HUDEP-2 (cell line): ENCODE measurements at regions not wholly inside any gene's neighbourhood (a gene's known extent, or its start where the extent isn't known, plus 50 kb on each side); places are given as distances from the start of the nearest gene placed in this dataset.
"Not testable (repeated sequence)": the region's sequence is repeated elsewhere in the genome, so short reads cannot be mapped to it uniquely, and the experiment has no call there.

Experiments used
- DNase-seq, 76 experiments: peaks; one replicate each; lab custom pipeline; 2025; ENCODE audit not compliant: unreplicated experiment in 76 of 76; lab: John Stamatoyannopoulos, UW

DNA sequence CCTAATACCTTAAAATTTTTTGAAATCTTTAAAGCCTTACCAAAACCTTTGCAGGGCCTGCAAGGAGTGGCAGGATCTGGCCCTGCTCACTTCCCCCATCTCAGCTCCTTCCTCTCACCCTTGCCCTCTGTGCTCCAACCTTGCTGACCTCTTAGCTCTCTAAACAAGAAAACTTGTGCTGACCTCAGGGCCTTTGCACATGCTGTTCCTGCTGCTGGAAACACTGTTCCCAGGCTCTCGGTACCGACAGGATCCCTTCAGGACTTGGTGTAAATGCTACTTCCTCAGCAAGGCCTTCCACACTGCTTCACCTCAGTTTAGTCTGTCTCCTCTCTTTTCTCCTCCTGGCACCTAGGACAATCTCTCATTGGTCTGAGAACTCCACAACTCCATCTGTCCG, 155.4 kb upstream of the IQSEC1 start:
- no peak for DNase-seq

DNA sequence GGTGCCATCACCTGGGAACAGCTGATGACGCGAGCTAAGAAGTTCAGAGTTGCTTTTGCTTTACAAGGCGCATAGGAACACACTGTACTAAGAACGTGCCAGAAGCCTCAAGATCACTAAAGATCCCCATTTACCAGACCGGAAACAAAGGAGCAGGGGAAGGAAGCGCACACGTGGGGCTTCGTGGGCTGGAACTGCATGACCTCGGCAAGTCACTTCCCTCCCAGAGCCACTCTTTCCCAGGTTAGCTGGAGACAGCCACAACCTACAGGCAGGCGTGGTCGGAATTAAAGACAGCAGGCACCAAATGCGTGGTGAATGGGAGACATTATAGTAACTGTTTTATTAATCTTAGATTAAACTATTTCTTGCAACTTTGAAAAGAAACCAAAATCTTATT, 154.9 kb upstream of the IQSEC1 start:
- not testable (repeated sequence) for DNase-seq

DNA sequence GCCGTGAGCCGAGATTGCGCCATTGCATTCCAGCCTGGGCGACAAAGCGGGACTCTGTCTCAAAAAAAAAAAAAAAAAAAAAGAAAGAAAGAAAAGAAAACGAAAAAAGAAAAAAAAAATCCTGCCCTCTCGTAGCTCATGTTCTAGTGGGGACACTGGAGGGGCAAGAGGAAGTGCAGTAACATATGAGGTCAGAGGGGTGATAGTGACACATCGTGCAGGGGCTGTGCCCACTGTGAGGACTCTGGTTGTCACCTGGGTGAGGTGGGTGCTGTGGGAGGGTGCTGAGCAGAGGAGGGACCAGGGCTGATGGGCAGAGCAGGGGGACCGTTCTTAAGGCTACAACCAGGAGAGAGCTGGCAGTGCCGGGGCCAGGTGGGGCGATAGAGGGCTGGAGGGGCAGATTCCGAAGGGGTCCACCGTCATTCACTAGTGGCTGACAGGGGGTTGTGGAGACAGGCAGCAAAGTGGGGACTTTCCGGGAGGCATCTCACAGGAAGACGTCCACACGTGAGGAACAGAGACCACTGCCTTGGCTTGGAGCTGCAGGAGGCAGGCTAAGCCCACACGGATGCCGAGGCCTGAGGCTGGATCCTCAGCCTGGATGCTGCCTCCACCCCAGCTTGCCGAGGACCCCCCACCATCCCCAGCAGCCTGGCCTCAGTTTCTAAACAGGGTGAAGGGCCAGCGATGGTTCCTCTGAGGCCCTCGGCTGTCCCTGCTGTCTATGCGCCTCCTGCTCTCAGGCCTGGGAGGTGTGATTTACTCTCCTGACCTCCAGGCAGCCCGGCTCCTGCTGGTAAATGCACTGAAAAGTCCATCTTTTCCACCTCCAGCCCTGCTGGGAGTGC, 154.3 kb upstream of the IQSEC1 start:
- no peak for DNase-seq

DNA sequence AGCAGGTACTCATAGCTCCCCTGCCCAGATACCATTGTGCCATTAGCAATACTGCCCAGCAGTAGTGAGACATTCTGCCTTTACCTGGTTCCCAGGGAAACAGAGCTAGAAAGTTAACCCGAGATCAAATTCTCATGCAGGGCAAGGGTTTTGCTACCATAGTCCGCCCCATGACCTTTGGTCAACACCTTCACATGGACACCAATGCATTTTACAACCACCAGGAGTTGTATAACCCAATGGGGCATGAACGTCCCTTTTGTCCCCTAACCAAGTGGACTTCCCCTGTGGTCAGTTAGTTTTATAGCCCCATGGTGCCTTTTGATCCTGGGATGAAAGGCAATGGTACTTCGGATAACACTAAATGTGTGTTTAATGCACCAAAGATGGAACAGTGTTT, 151.7 kb upstream of the IQSEC1 start:
- DNase-seq = no peak

DNA sequence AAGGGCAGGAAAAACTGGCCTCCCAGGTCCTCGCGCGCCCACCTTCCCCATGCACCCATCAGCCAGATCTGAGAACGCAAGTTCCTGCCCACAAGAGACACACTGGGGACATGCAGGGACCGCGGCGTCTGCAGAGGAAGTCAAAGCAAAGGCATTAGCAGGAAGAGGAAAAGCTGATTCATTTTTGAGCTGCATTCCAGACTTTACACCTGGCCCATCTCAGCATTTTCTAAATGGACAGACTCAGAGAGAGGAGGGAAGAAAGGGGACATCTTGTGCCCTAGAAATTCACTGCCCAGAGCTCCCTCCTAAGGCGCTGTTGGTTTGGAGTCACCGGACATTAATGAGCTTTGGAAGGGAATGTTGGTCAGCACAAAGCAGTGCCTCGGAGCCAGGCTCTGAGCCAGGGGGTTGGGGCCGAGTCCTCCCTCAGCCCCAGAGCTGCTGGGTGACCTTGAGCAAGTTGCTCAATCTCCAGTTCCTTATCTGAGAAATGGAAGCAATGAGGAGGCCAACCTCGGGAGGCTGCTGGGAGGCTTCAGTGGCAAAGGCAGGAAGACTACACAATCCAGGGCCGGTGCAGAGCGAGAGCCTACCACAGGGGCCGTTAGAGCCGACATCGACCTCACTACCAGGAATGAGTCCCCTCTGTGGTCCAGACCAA, 150.5 kb upstream of the IQSEC1 start:
- no peak for DNase-seq

DNA sequence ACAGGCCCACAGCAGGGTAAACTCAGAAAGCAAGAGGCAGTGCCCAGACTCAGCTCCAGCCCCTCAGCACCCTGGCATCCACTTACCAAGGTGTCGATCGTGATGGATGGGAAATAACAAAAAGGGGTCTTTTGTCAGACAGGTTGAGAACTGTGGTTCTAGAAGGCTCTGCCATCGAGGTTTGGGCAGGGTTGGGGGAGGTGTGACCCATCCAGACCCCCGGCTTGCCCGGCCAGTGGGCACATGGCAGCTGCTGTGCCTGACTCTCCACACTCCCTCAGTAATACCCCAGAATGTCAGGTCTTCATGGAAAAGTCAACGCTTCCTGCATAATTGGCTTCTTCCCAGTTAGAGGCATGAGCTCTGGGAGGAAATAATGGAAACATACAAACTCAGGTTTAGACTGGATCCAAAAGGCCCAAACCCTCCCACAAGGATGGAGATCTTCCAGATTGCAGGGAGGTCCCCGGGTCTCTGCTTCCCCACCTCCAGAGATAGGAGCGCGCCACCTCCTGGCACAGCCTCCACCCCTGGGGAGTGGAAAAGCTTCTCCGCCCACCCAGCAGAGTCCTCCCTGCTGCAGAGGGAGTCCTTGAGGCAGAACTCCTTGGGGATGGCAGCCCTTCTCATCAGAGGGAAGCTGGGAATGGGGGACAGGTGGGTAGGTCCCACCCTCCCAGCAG, 149.8 kb upstream of the IQSEC1 start:
- DNase-seq = no peak

DNA sequence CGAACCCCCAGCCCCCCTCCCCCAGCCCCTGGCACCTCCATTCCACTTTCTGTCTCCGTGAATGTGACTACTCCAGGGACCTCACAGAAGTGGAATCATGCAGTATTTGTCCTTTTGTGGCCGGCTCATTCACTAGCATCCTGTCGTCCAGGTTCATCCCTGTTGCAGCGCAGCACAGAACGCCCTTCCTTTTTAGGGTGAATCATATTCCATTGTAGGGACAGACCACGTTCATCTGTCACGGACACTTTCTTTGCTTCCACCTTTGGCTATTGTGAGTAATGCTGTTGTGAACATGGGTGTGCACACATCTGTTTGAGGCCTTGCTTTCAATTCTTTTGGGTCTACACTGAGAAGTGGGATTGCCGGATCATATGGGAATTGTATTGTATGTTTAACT, 148.9 kb upstream of the IQSEC1 start:
- DNase-seq = no peak

DNA sequence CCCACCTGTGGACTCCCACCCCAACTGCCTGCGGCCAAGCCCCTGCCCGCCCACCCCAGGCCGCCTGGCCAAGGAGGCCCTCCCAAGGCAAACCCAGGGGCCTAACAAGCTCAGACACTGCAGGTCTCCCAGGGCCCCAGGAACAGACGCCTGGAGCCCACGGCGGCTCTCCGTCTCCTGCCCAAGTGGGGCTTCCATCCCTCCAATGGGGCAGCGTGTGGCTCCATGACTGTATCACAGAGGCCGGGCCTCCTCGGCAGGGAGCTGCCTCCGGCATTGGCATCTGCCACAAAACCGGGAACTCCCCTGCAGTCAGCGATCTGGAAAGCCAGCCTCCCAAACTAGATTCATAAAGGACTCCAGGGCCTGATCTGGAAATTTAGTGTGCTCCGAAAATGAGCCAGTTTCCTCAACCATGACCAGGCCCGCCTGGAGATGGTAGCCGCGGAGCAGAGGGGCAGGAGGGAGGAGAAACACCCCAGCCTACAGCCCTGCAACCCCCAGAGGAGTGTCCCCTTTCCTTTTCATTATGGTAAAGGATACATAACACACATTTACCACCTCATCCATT, 148.3 kb upstream of the IQSEC1 start:
- DNase-seq = no peak

DNA sequence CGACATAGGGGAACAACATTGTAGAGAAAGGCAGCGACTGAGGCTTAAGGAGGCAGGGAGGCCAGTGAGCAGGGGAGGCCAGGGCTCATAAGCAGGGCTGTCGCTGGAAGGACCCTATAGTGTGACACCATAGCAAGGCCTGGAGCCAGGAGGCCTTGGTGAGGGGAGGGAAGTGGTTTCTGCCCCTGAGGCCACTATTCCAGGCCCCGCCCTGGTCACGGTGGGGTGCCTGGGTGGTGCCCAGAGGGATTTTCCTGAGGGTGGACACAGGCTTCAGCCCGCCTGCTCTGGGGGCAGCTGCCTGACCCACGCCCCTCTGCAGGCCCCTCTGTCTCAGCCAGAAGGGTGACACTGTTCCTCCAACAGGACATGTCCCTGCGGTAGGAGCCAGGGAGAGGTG, 147.8 kb upstream of the IQSEC1 start:
- no peak for DNase-seq

DNA sequence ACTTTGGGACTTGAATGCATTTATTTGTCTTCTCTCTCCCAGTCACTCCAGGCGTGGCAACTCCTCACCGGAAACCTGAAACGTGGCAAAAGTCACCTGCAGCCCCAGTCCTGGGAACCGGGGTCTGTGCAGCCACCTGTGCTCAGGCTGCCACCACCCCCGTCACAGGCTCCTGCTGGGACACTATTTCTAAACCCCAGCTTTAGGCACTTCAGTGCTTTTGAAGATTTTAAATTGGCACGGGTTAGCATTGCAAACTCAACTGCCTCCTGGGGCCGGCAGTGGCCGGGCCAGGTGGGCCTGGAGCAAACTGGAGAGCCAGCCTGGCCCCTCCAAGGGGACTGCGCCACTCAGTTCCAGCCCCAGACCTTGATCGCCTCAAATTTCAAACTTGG, 146.7 kb upstream of the IQSEC1 start:
- no peak for DNase-seq

DNA sequence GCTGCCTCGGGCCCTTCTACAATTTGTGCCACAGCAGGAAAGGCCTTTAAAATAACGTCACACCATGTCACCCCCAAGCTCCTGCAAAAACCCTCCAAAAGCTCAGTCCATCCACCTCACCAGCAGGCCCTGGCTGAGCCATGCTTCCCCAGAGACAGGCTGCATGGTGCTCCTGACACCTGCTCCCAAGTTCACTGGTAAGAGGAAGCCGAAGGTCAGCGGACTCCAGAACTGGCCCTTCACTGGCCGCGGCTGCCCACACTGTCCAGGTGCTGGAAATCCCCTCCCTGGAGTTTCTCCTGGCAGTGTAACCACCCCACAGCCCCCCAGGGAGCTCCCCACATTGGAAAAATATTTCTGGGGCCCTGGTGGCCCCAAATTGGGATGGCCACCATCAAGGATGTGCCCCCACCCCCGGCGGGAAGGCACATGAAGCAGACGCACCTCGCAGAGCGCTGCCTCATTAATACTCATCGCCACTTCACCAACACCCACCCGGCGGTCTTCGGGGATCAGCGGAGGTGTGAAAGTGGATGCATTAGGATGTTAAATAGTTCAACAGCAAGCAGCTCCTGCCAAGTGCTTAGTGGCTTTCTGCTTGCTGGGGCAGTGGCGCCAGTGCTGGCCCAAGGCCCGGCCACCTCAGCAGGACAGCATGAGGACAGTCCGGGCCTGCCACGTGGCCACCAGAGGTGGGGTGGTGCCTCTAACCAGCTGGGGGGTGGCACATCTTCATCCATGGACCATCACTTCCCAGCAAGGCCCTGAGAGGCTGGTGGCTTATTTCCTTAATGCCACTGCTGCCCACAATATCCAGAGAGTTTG, 146.1 kb upstream of the IQSEC1 start:
- DNase-seq = no peak

DNA sequence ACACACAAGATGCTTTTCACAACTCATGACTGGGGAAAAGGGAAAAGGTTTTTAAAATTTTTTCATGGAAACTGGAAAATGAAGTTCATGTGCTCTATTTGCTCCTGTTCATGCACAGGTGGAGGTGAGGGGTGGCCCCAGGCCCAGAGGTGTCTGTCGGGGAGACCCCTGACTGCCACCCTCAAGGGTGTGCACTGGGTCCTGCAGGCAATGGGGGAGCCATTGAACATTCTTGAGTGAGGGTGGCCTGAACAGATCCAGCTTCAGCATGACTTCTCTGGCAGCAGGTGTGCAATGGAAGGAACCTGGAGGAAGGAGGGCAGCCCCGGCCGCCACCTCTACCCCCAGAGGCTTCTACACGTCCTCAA, 145.3 kb upstream of the IQSEC1 start:
- no peak for DNase-seq

DNA sequence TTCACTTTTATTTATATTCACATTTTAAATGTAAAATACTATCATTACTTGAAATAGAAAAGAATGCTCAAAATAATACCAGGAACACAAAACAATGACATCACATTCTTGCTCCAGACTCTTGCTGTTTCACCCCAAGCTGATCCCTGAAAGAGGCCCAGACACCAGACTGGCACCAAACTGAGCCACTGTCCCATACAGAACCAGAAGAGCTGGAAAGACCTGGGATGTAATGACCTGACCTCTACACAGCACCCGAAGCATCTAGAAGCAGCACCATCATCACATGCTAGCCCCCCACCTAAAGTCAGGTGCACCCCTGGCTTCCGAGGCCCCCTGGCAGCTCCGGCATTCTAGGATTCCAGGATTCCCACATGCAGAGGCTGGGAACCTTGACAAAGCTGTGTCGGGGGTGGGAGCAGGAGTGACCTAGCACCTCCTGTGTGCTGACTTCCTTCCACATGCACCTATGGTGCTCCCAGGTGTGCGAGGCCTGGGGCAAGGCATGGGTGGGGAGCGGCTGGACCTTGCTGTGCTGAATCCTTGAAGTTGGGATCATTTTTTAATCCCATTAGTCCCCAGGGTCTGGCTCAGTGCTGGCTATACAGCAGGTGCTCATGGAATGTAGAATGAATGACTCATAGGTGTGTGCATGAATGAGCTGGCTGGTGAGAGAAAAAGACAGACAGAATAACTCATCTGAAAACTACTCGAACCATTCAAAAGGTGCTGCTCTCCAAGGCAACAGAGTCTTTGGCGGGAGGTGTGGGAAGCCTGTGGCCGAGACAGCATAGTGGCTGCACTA, 144.7 kb upstream of the IQSEC1 start:
- no peak for DNase-seq

DNA sequence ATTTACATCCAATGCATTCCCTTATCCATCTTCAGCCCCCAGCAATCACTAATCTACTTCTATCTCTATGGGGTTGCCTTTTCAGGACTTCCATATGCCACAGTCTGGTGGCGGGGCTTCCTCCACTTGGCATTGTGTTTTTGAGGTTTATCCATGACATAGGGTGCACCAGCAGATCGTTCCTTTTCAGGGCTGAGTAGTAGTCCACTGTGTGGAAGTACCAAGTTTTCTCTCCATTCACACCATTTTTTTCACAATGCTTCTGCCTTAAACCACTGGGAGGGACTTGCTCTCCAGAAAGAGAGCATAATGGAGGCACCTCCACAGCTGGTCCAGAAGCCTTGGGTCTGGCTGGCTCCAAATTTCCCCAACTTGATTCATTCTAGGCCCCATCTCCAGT, 144.0 kb upstream of the IQSEC1 start:
- no peak for DNase-seq

DNA sequence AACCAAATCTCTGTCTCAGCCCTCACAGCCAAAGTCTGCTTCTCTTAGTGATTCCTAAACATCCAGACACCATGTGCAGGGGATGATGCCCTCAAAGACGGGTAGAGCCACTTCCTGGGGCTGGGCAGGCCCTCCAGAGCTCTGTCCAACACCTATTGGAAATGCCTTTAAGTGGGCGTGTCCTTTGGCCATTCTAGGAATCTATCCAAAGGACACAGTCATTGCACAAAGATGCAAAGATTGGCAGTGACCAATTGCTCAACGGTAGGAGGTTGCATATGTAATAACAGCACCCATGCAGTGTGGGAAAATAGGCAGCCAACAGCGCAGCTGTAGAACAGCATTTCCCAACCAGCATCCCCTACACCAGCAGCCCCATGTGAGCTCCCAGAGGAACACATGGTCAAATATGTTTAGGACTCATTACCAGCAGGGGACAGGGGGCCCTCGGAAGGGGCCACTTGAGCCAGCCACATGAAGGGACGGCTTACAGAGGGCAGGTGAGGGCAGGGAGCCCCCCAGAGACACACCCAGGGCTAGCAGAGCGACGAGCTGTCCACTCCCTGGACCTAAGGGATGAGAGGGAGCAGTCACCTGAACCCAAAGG, 142.8 kb upstream of the IQSEC1 start:
- DNase-seq = no peak

DNA sequence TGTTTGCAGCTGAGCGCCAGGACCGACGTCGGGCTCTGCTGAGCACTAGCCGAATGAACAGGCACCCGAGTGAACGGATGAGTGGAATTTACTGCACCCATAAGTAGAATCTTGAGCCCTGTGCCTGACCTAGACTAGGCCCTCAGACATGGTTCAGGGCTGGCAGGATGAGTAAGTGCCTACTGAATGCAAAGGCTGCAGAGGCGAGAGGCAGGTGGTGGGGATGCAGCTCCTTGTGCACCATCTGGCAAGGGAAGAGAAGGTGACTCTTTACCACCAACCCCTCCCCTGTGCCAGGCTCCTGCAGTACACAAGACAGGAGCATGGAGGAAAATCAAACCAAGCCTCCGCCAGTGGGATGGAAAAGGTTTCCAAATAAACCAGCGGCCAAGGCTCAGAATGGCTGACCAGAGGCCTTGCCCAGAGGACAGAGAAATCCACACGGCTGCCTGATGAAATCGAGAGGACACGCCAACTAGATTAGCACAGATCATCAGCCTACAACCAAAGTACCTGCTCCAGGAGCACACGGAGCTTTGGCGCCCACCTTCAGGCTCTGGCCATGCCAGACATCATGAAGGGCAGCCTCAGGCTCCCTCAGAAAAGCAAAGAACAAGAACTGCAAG, 141.7 kb upstream of the IQSEC1 start:
- no peak for DNase-seq

DNA sequence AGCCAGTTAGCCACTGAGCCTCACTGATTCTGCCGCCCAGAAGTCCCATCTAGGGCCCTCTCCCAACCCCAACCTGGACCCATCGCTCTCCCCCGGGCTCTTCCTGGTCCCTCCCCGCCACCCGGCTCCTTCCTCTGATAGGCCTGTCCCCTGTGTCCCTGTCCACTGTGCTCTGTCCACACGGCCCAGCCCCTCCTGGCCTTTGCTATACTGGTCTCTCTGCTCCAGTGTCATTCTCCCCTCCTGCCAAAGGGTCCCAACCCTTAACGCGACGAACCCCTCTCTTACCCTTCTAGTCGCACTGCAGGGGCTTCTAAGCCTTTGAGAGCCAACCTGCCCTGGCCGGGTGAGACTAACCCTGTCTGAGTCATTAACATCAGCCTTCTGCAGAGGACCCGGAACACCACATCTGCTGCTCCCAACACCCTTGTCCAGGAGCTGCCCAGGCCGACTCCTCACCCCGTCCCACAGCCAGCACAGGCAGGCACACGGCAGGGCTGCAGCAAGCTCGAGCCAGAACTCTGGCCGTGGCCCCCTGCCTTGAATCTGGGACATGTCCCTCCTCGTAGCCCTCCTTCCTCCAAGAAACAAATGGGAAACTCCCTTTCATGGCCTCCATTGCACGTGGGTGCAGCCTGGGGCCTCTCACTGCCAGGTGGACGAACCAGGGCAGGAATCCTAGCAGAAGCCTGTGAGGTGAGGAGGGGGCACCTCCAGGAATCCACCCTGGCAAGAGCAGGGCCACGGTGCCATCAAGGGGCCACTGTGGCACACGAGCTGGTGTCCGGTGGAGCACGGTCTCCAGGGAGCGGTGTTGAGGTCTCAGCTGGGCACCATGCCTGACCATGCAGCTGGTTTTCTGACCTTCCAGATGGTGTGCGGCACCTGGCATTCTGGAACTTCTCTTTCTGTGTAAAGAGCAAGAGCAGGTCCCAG, 140.9 kb upstream of the IQSEC1 start:
- DNase-seq = no peak

DNA sequence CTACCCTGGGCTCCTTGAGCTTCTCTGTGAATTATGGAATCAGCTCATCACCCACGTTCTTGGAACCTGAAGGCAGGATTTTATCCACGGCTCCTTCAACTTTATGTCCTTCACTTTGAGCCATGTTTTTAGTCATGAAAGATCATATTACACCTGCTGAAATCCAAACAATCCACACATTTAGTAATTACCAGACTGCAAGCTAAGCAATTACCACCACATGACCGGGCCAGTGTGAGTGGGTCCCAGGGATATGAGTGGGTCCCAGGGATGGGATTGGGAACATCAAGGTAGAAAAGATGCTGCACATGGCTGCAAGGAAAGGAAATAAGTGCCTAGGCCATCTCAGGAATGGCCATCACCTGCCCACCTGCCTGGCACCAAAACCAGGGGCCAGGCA, 140.3 kb upstream of the IQSEC1 start:
- DNase-seq = no peak
